ENCODE measurements at regions not wholly inside any gene's neighbourhood (a gene's known extent, or its start where the extent isn't known, plus 50 kb on each side); places are given as distances from the start of the nearest gene placed in this dataset.

GRCh38 chr6:139844907-139845306 lies 470.5 kb upstream of the CITED2 start:
- no peak overlapping the region for H3K4me3 ChIP-seq (ENCODE audit: low read depth, low read length, poor library complexity, severe bottlenecking)
- H3K27me3 ChIP-seq (ENCODE audit: insufficient read depth, low read length): no peaks in the 10 kb centered on the region
- H2AFZ ChIP-seq (ENCODE audit: low read length): no peak overlapping the region
- no peaks in the 10 kb centered on the region for H3K9me2 ChIP-seq (ENCODE audit: low read depth, low read length)
- no peaks in the 10 kb centered on the region for H4K20me1 ChIP-seq (ENCODE audit: insufficient read depth, low read length)
- peaks cover 8% of the 10 kb centered on the region for H3K4me1 ChIP-seq (ENCODE audit: insufficient read depth, low read length, severe bottlenecking)
- no peak overlapping the region for H3K4me2 ChIP-seq (ENCODE audit: low read length)
- no peak overlapping the region for H3K27ac ChIP-seq (ENCODE audit: low read depth, low read length, poor library complexity, severe bottlenecking)
- H3K9me3 ChIP-seq (ENCODE audit: low read length): no peaks in the 10 kb centered on the region
- H3K36me3 ChIP-seq (ENCODE audit: insufficient read depth, low read length): no peaks in the 10 kb centered on the region
- no peaks in the 10 kb centered on the region for H3F3A ChIP-seq (ENCODE audit: insufficient read depth, low read length)
- H3K9ac ChIP-seq (ENCODE audit: low read length): no peak overlapping the region
- no peaks in the 10 kb centered on the region for H3K79me2 ChIP-seq (ENCODE audit: insufficient read depth, low read length)
- TF ChIP-seq EZH2 (IDR thresholded peaks at IDR 0.05; ENCODE audit: borderline replicate concordance, low read length): no peak
- TF ChIP-seq CTCF (IDR thresholded peaks at IDR 0.05; ENCODE audit: low read length): no peak

- Histone ChIP-seq H3K4me1 (ENCODE audit: insufficient read depth, low read length, severe bottlenecking) (peaks cover 8% of the 10 kb centered on the region), H4K20me1 (ENCODE audit: insufficient read depth, low read length) (no peaks in the 10 kb centered on the region), H3F3A (ENCODE audit: insufficient read depth, low read length) (no peaks in the 10 kb centered on the region), H3K4me3 (ENCODE audit: low read depth, low read length, poor library complexity, severe bottlenecking) (no peak overlapping the region), H2AFZ (ENCODE audit: low read length) (no peak overlapping the region), H3K9ac (ENCODE audit: low read length) (no peak overlapping the region), H3K79me2 (ENCODE audit: insufficient read depth, low read length) (no peaks in the 10 kb centered on the region), H3K27me3 (ENCODE audit: insufficient read depth, low read length) (no peaks in the 10 kb centered on the region), H3K9me3 (ENCODE audit: low read length) (no peaks in the 10 kb centered on the region), H3K9me2 (ENCODE audit: low read depth, low read length) (no peaks in the 10 kb centered on the region), H3K36me3 (ENCODE audit: insufficient read depth, low read length) (no peaks in the 10 kb centered on the region), H3K4me2 (ENCODE audit: low read length) (peak overlapping the region; percentile 7; the same call in 1 of the 2 replicates), H3K27ac (ENCODE audit: low read depth, low read length, poor library complexity, severe bottlenecking) (no peak overlapping the region)
- no peak for TF ChIP-seq CTCF (IDR thresholded peaks at IDR 0.05; ENCODE audit: low read length)
Observed at GRCh38 chr6:139841794-139842215, 467.4 kb upstream of the CITED2 start.

- Histone ChIP-seq H3K9me3 (ENCODE audit: low read length) (no peaks in the 10 kb centered on the region), H3K4me3 (ENCODE audit: low read depth, low read length, poor library complexity, severe bottlenecking) (no peak overlapping the region), H4K20me1 (ENCODE audit: insufficient read depth, low read length) (no peaks in the 10 kb centered on the region), H3K9ac (ENCODE audit: low read length) (no peak overlapping the region), H3F3A (ENCODE audit: insufficient read depth, low read length) (no peaks in the 10 kb centered on the region), H3K36me3 (ENCODE audit: insufficient read depth, low read length) (no peaks in the 10 kb centered on the region), H3K79me2 (ENCODE audit: insufficient read depth, low read length) (no peaks in the 10 kb centered on the region), H3K27ac (ENCODE audit: low read depth, low read length, poor library complexity, severe bottlenecking) (no peak overlapping the region), H3K4me1 (ENCODE audit: insufficient read depth, low read length, severe bottlenecking) (peaks cover 8% of the 10 kb centered on the region), H3K9me2 (ENCODE audit: low read depth, low read length) (no peaks in the 10 kb centered on the region), H3K4me2 (ENCODE audit: low read length) (no peak overlapping the region; the same call in 1 of the 2 replicates), H2AFZ (ENCODE audit: low read length) (no peak overlapping the region), H3K27me3 (ENCODE audit: insufficient read depth, low read length) (no peaks in the 10 kb centered on the region)
- TF ChIP-seq EZH2 (IDR thresholded peaks at IDR 0.05; ENCODE audit: borderline replicate concordance, low read length) (no peak), CTCF (IDR thresholded peaks at IDR 0.05; ENCODE audit: low read length) (no peak)
Observed at GRCh38 chr6:139839506-139840156, 465.2 kb upstream of the CITED2 start.
